Left ventricle myocardium superior (tissue), 1 donor: ENCODE measurements at regions not wholly inside any gene's neighbourhood (a gene's known extent, or its start where the extent isn't known, plus 50 kb on each side); places are given as distances from the start of the nearest gene placed in this dataset.
"Not testable (repeated sequence)": the region's sequence is repeated elsewhere in the genome, so short reads cannot be mapped to it uniquely, and the experiment has no call there.

Source experiments
- ATAC-seq: fragments of 200-7000 bp; cut with Tn5 transposase; one replicate; pipeline ENCODE4 v1.9.1; 2020; ENCODE audit warnings: mild to moderate bottlenecking, moderate library complexity
- DNase-seq: peaks from one replicate; pipeline ENCODE4 v3.0.0-alpha.2; 2020
- intact Hi-C: fragments of 100-400 bp; cut with micrococcal nuclease; formaldehyde crosslinking; loops from one replicate; pipeline ENCODE4 v1.11.0; 2022
- donor health status: DM: no; HTN: yes; CAD: no; lungs with severe emphysema.

DNA sequence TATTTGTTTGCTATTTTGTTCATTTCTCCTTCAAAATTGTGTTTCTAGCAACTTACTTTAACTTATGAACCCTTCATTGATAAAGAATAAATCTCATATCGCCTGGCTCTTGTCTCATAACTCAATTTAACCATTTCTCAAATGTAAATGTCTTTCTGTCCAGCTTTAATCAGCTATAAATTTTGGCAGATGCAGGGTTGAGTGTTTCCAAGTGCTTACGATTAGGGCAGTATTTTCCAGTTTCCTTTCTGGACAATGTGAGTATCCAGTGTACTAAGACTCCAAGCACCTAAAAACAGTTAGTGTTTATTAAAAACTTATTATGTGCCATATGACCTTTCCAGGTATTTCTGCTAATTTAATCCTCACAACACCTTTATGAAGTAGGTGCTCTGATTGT, 218.6 kb upstream of the GK2 start:
- DNase-seq (no peak), ATAC-seq (no peak)
- intact Hi-C loops = no loop called here

- DNase-seq (no peak), ATAC-seq (no peak)
- intact Hi-C loops = no loop called here
These were observed 218.1 kb upstream of the GK2 start for GRCh38 chr4:79626101-79626500.

GRCh38 chr4:79625361-79625760, 217.3 kb upstream of the GK2 start:
- intact Hi-C loops = no loop called here
- ATAC-seq = no peak
- DNase-seq = no peak

- peak; percentile 42 for ATAC-seq
- DNase-seq = no peak
- intact Hi-C loops = no loop called here
These were observed 215.2 kb upstream of the GK2 start for GRCh38 chr4:79623021-79623870.

DNA sequence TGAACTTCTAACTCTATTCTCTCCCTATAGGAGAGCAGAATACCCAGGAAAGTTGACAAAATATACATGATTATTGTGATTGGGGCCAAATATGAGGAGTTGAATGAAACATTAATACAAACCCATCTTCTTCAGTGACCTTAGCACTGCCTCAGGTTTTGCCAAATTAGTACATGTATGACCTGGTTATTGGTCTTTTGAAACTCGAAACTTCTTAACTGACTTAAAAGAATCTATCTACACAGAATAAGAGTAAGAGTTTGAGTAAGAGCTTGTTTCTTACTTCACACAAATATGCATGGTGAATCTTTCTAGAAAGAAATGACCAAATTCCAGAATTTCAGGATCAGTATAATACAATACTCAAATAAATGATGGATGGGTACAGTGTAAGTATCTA, 213.0 kb upstream of the GK2 start:
- no peak for ATAC-seq
- intact Hi-C loops = no loop called here
- no peak for DNase-seq

GRCh38 chr4:79620617-79621016, 212.6 kb upstream of the GK2 start:
- DNase-seq (no peak), ATAC-seq (no peak)
- intact Hi-C loops = no loop called here

GRCh38 chr4:79613269-79613935, 205.4 kb upstream of the GK2 start:
- intact Hi-C loops = no loop called here
- no peak for ATAC-seq

GRCh38 chr4:79611026-79611425, 203.0 kb upstream of the GK2 start:
- ATAC-seq (no peak), DNase-seq (no peak)
- intact Hi-C loops = no loop called here

More at GRCh38 chr4:79613269-79613935, 205.4 kb upstream of the GK2 start:
- DNase-seq = no peak

DNA sequence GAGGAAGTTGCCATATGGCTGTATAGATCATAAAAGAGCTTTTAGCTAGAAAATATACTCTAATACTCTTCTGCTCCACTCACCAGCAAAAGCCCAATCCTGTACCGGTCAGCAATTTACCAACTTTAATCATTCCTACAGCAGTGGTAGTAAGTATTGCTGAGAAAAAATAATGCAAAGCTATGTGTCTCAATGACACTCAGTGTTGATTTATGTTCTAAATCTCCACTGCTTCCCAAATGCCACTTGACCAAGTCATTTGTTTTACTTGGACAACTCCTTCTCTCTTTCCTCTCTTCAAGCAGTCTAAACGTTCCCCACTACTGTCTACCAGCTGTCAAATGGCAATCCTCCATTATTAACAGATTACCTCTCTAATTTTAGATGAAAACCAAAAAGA, 201.8 kb upstream of the GK2 start:
- ATAC-seq (no peak), DNase-seq (no peak)
- intact Hi-C loops = no loop called here

- DNase-seq (no peak), ATAC-seq (no peak)
- intact Hi-C loops = no loop called here
These were observed 200.0 kb upstream of the GK2 start for GRCh38 chr4:79607979-79608378.

DNA sequence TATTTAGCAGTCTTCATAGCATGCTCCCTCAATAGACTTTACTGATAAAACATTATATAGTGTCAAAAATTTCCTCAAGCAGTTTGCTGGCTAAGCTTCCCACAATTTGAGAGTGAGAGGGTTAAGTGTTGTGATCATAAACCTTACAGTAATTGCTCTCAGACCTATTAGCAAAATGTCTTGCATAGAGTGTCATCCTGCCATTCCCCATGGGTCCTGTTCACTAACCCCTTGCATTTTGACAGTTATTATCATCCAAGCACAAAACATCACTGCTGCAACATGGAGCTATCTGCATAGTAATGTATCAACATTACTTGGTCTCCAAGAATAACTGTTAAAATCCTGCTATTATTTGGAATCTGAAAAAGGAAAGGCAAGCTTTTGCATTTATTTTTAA, 196.1 kb upstream of the GK2 start:
- intact Hi-C loops = no loop called here

GRCh38 chr4:79603681-79604080, 195.7 kb upstream of the GK2 start:
- DNase-seq (no peak), ATAC-seq (no peak)
- intact Hi-C loops = no loop called here

More for the DNA sequence above, 196.1 kb upstream of the GK2 start:
- no peak for ATAC-seq
- DNase-seq = no peak

GRCh38 chr4:79599691-79600090, 191.7 kb upstream of the GK2 start:
- intact Hi-C loops = no loop called here
- ATAC-seq = peak; percentile 27
- DNase-seq = no peak

DNA sequence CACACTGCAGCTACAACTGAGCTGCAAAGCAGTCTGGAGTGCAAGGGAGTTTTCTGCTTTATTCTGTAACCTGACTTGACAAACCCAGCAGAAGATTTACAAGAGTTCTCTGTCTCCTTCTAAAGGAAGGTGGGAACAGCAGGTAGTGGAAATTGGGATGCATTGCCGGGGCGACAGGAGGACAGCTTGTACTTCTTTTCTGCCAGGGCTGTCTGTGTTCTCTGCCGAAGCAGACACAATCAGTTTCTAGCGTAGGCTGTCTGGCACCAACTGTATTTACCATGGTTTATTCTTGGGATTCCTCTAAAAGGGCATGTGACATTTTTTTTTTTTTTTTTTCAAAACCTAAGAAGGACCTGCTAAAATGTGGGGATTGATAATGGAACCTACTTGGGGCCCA, 190.8 kb upstream of the GK2 start:
- ATAC-seq = peak; percentile 96
- intact Hi-C loops = no loop called here
- peak; percentile 28 for DNase-seq

DNA sequence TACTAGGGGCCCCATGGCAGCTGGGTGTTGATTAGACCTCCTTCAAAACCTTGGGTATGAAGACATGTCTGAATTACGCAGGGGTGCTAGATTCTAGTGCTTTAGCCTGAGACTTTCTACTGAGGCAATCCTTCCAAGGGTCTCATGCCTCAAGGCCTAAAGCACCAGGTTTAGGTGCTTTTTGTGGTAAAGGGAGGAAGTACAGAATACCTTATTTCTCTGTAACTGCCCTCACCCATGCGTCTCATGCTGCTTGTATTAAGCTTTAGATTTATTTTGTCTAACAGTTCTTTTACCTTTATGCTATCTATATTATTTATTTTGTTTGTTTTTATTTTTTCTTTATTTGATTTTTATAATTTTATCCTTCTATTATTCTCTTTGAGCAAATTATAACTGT, 190.2 kb upstream of the GK2 start:
- DNase-seq = no peak
- intact Hi-C loops = no loop called here
- ATAC-seq = no peak

DNA sequence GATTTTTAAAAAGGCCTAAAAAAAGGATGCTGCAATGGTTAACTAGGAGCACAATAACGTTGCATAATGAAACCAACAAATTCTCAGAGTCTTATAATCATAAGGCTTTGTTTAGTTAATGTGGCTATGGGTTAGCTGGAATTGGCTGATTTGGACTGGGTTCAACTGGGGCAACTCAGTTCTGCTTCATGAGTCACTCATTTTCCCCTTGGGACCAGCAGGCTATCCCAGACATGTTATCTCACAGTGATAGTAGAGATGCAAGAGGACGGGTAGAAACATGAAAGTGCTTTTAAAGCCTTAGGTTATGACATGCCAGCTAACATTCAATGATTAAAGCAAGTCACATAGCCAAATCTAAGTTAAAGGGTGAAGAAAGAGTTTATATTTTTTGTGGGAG, 189.2 kb upstream of the GK2 start:
- DNase-seq (no peak), ATAC-seq (peak; percentile 41)
- intact Hi-C loops = no loop called here

DNA sequence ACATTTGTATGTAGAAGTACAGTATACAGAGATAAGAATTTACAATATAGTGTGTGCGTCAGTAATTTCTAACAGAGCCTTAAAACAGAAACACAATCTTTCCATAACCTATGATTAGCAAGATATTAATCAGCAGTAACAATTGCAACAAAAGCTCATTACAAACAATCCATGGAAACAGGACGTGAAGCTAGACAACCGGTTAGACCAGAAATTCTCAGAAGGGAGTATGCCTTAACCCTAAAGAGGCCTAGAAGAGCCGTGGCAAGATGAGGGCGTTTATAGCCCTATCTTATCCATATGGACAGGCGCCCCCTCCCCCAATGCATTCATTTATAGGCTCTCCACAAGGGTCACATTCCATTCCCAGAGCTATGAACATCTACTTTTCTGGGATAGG, 184.2 kb upstream of the GK2 start:
- ATAC-seq, intact Hi-C loops, DNase-seq: not testable (repeated sequence)

GRCh38 chr4:79588679-79589078, 180.7 kb upstream of the GK2 start:
- intact Hi-C loops = no loop called here
- ATAC-seq (no peak), DNase-seq (no peak)

DNA sequence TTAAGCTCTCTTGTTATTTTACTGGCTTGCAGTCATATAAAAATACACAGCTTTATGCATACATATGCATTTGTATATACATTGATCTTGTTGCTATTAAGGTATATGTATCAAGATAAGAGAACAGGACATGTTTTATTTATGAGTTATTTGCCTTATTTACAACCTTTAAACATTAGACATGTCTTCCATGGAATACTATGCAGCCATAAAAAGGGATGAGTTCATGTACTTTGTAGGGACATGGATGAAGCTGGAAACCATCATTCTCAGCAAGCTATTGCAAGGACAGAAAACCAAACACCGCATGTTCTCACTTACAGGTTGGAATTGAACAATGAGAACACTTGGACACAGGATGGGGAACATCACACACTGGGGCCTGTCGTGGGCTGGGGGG, 179.2 kb upstream of the GK2 start:
- ATAC-seq, intact Hi-C loops, DNase-seq: not testable (repeated sequence)

DNA sequence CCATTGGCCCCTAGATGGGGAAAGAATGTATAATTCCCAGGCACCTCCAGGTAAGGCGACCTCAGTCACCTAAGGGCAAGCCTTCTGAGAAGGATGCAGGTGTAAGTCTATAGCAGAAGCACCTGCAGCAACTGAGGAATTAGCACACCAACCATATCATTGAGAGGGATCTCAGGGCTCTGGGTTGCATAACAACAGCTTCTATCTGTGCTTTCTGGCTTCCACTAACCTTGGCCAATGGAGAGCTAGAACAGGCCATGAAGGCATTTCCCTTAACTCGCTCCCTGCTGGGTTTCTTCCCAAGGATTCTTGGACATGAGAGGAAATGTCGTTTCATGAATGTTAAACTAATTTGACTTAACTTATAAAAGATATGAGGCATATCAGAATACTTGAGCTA, 177.8 kb upstream of the GK2 start:
- intact Hi-C loops = no loop called here
- DNase-seq (no peak), ATAC-seq (no peak)

- peak; percentile 76 for ATAC-seq
- intact Hi-C loops = no loop called here
- no peak for DNase-seq
These were observed 177.3 kb upstream of the GK2 start for GRCh38 chr4:79585330-79585729.
